AG04450 (cell line): ENCODE measurements at regions not wholly inside any gene's neighbourhood (a gene's known extent, or its start where the extent isn't known, plus 50 kb on each side); places are given as distances from the start of the nearest gene placed in this dataset.

ENCODE experiments used
- CTCF ChIA-PET: fragments of 300-600, 350-600 bp; formaldehyde crosslinking; extraction: SDS; loops from one replicate; lab custom pipeline; 2022; ENCODE audit warnings: antibody characterized with exemption, inconsistent platforms; lab: Charles Lee
- POLR2A ChIA-PET: fragments of 350-600 bp; formaldehyde crosslinking; extraction: SDS; loops from one replicate; lab custom pipeline; 2021; ENCODE audit warnings: antibody characterized with exemption, inconsistent platforms; lab: Yijun Ruan, JAX
- DNase-seq: peaks from one replicate; pipeline ENCODE4 v3.0.0-alpha.2; 2011; ENCODE audit warnings: low read depth, low spot score
- H3K27ac ChIP-seq: one replicate; pipeline ENCODE4 v1.5.1; 2012; ENCODE audit warnings: low read depth, low read length, control low read depth
- H3K27me3 ChIP-seq: one replicate; pipeline ENCODE4 v1.6.0; 2012; ENCODE audit warnings: low read length; ENCODE audit not compliant: control insufficient read depth, insufficient read depth
- H3K4me3 ChIP-seq: 2 replicates; pipeline ENCODE4 v1.5.1; 2011; ENCODE audit warnings: mild to moderate bottlenecking, low read depth, low read length, control low read depth
- H3K9me3 ChIP-seq: 2 replicates; pipeline ENCODE4 v1.5.1; 2012; ENCODE audit warnings: low read length; ENCODE audit not compliant: control insufficient read depth, insufficient read depth
- TF ChIP-seq, protein P1 (sequence below): IDR thresholded peaks from 2 replicates; pipeline ENCODE4 v1.5.1; 2011; ENCODE audit warnings: low read depth, low read length, control low read depth, inconsistent platforms

DNA sequence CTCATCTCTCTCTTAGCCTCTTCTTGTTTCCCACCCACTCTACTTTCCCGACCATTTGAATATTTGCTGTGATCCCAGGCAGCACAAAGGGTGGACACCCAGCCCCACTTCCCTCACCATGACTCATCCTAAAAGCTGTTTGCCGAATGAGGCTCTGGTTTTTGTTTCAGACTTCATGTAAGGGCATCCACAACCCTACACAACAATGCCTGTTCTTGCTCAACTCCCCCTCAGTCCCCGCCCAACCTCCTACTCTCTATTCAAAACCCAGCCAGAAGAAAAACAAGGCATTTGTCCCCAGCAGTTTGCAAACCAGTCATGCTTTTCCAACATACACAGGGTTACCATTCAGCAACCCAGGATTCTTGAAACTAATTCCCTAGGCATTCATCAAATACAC lies 516.5 kb upstream of the CNKSR2 start:
- H3K27ac ChIP-seq: no peak overlapping the region
- POLR2A ChIA-PET: no interaction called here
- no peak for DNase-seq
- TF ChIP-seq, protein P1, sequence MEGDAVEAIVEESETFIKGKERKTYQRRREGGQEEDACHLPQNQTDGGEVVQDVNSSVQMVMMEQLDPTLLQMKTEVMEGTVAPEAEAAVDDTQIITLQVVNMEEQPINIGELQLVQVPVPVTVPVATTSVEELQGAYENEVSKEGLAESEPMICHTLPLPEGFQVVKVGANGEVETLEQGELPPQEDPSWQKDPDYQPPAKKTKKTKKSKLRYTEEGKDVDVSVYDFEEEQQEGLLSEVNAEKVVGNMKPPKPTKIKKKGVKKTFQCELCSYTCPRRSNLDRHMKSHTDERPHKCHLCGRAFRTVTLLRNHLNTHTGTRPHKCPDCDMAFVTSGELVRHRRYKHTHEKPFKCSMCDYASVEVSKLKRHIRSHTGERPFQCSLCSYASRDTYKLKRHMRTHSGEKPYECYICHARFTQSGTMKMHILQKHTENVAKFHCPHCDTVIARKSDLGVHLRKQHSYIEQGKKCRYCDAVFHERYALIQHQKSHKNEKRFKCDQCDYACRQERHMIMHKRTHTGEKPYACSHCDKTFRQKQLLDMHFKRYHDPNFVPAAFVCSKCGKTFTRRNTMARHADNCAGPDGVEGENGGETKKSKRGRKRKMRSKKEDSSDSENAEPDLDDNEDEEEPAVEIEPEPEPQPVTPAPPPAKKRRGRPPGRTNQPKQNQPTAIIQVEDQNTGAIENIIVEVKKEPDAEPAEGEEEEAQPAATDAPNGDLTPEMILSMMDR: no peak
- no peak overlapping the region for H3K4me3 ChIP-seq
- H3K9me3 ChIP-seq: peaks cover 4% of the 10 kb centered on the region; the same call in 1 of the 2 replicates
- H3K27me3 ChIP-seq: no peaks in the 10 kb centered on the region
- CTCF ChIA-PET: no interaction called here

DNA sequence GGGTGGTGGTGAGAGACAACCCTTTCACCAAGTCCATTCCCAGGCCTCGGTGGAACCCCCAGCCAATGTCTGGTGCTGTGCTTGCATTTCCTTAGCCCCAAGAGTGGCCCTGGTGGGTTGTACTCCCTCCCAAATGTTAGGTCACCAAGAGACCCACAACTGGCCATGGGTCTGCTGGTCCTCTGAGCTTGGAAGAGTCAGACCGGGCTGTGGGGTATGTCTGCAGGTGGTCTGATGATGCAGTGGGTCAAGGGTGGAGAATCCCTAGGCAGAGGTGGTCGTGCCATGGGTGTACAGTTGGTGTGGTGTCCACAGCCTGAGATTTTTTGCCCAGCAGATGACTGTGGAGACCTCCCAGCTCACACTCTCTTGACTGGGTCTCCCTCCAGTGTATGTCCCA lies 535.7 kb upstream of the CNKSR2 start:
- Histone ChIP-seq H3K27me3 (no peaks in the 10 kb centered on the region), H3K4me3 (no peak overlapping the region), H3K9me3 (no peaks in the 10 kb centered on the region), H3K27ac (no peak overlapping the region)
- ChIA-PET CTCF (no interaction called here), POLR2A (no interaction called here)
- TF ChIP-seq, protein P1: no peak
- no peak for DNase-seq

DNA sequence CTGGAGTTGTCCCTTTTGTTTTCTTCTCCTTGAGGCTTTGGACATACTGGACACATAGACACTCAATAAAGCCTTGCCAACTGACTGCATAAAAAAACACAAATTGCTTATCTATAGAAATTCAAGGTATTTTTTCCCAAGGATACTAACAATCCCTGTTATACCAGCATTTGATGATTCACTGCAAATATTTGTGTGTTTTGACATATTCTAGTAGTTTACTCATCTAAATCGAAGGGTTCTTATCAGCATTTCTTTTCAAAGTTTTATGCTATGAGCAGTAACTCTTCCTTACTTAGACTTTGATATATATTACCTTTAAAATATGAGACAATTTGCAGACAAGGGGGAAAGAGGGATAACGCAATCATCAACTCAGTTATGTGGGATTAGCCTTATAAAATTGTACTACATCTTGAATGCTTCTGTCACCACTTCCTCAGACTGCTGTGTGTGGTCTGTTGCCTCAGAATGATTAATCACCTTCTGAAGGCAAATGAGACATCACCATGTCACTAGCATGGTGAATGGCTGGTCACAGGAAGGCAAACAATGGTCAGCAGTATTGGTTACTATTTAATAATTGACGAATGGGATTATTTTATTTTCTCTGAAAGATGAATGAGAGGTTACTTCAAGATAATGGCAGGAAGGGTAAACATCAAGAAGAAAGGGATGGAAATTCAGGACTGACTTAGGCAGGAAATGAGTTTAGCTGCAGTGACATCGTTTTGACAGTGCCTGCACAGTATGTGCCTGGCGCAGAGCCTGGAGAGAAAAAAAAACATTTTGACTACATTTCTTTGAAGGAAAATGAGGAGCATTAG lies 544.3 kb upstream of the CNKSR2 start:
- Histone ChIP-seq H3K9me3 (no peaks in the 10 kb centered on the region), H3K27ac (no peak overlapping the region), H3K4me3 (no peak overlapping the region), H3K27me3 (no peaks in the 10 kb centered on the region)
- DNase-seq: no peak
- ChIA-PET POLR2A (no interaction called here), CTCF (no interaction called here)
- TF ChIP-seq, protein P1: no peak

DNA sequence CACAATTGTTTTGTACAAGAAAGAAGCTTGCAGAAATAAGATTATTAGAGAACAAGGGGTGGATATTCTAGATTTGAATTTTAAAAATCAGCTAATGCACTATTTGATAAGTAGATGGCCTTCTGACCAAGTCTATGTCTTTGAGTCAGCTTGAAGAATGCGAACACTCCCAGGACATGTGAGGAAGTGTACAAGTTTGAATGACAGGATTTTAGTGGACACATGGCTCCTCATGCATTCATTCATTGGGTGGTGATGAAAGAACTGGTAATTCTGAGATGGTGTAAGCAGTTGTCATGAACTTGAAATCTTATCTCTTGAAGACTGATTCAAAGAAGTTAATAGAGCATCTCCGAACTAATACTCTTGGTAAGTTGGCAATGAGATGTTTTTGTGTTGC lies 548.2 kb upstream of the CNKSR2 start:
- no peaks in the 10 kb centered on the region for H3K27me3 ChIP-seq
- no peak overlapping the region for H3K27ac ChIP-seq
- CTCF ChIA-PET: no interaction called here
- DNase-seq: no peak
- no peak overlapping the region for H3K4me3 ChIP-seq
- POLR2A ChIA-PET: no interaction called here
- no peaks in the 10 kb centered on the region for H3K9me3 ChIP-seq
- TF ChIP-seq, protein P1: no peak

DNA sequence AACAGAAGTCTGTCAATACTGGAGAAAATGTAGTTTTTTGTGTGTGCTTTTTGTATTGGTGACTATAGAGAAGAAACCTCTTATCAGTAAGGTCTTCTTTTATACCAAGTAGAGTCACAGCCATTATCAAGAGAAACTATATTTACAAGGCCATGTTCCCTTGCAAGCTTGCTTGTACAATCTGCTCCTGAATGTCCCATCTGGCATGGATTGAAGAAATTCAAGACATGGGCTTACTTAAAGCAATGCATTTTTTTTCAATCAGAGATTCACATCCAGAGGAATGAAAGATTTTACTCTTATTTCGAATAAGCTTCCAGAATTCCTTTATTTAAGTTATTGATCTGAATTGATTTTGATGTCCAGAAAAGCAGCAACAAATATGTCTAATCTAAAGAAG lies 537.3 kb upstream of the RPS6KA3 start:
- no peaks in the 10 kb centered on the region for H3K27me3 ChIP-seq
- TF ChIP-seq, protein P1: no peak
- no peak overlapping the region for H3K27ac ChIP-seq
- POLR2A ChIA-PET: no interaction called here
- H3K9me3 ChIP-seq: no peaks in the 10 kb centered on the region
- DNase-seq: no peak
- no peak overlapping the region for H3K4me3 ChIP-seq
- CTCF ChIA-PET: no interaction called here
